ENCODE measurements at regions not wholly inside any gene's neighbourhood (a gene's known extent, or its start where the extent isn't known, plus 50 kb on each side); places are given as distances from the start of the nearest gene placed in this dataset.
"Not testable (repeated sequence)": the region's sequence is repeated elsewhere in the genome, so short reads cannot be mapped to it uniquely, and the experiment has no call there.

DNA sequence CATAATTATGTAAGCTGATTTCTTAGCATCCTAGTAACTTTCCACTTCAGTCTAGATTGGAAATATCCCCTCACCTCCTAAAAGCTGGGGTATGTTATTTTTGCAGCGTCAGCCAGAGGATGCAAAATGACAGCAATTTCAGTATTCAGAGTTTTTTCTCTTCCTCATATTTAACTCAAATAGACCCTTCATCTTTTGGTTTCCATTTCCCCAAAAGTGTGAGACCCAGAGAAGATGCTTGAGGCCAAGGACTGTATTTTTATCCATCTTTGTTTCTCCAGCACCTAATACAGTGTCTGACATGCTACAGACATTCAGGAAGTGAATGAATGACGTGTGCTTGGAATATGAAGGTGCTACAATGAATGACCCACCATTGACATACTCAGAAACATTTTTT is 75.5 kb upstream of the RANBP3L start:
- Mint-ChIP-seq H3K9me3 (peaks cover 0 to 3% (median 1%) of the 10 kb centered on the region in 3 donors), H3K4me1 (no peaks in the 10 kb centered on the region), H3K4me3 (no peak overlapping the region), H3K36me3 (peaks cover 2% of the 10 kb centered on the region), H3K27me3 (no peaks in the 10 kb centered on the region), H3K27ac (no peak overlapping the region)

DNA sequence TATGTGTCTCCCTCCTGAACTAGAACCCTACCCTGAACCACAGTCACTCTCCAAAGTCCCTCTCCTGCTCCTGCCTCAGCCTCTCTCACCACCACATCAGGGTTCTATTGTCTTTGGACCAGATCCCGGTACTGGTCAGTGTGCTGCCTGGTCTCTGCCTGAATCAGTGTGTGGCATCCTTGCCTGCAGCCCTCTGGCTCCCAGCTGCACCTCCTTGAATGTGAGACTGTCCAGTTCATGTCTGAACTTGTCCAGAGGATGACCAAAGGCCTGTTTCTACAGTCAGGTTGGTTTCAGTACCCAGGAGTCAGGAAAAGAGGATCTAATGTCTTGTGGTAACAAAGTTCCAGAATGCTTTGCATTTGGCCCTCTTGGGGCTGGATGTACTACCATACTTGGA is 76.8 kb upstream of the RANBP3L start:
- H3K4me1 Mint-ChIP-seq: no peaks in the 10 kb centered on the region
- peaks cover 0 to 1% (median under 1%) of the 10 kb centered on the region in 3 donors for H3K9me3 Mint-ChIP-seq
- H3K4me3 Mint-ChIP-seq: no peak overlapping the region
- H3K27ac Mint-ChIP-seq: no peak overlapping the region
- H3K36me3 Mint-ChIP-seq: peaks cover 2% of the 10 kb centered on the region
- no peaks in the 10 kb centered on the region for H3K27me3 Mint-ChIP-seq

DNA sequence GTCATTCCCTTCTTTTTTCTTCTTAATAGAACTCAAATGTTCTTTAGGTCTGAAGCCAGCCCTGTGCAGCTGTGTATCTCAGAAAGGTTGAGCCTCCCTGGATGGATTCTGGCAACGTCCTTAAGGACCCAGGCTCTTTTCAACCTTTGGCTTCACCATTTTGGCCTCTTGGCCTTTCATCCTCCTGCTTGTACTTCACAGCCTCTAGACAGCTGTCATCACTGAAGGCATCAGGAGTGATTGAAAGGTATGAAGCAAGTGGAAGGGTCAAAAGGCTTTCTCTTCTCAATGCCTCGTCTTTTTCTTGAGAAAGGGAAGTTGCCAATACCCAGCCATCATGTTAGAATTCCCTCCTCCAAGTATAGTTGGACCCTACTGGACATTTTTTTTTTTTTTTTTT is 81.2 kb upstream of the RANBP3L start:
- Mint-ChIP-seq H3K27ac (no peak overlapping the region), H3K36me3 (peaks cover 4% of the 10 kb centered on the region), H3K27me3 (peaks cover 5% of the 10 kb centered on the region), H3K4me3 (no peak overlapping the region), H3K4me1 (no peaks in the 10 kb centered on the region), H3K9me3 (no peaks in the 10 kb centered on the region)

DNA sequence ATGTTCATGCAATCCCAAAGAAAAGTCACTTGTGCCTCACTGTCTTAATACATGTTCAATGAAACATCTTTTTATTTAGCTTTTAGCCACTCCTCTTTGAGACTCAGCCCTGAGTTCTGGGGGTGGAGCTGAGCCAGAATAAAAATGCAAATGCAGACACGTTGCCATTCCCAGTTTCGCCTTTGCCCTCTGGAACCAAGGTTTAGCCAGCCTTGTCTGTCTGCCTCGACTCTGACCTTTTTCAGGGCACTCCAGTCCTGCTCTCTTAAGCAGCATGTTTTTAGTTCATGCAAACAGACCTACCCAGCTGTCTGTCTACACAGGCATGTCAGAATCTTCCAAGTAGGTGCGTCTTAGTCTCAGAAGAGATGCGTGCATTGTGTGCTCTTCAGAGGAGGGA is 82.2 kb upstream of the RANBP3L start:
- no peak overlapping the region for H3K27ac Mint-ChIP-seq
- no peak overlapping the region for H3K4me3 Mint-ChIP-seq
- H3K36me3 Mint-ChIP-seq: peaks cover 1% of the 10 kb centered on the region
- no peaks in the 10 kb centered on the region for H3K4me1 Mint-ChIP-seq
- H3K9me3 Mint-ChIP-seq: no peaks in the 10 kb centered on the region
- H3K27me3 Mint-ChIP-seq: peaks cover 5% of the 10 kb centered on the region

DNA sequence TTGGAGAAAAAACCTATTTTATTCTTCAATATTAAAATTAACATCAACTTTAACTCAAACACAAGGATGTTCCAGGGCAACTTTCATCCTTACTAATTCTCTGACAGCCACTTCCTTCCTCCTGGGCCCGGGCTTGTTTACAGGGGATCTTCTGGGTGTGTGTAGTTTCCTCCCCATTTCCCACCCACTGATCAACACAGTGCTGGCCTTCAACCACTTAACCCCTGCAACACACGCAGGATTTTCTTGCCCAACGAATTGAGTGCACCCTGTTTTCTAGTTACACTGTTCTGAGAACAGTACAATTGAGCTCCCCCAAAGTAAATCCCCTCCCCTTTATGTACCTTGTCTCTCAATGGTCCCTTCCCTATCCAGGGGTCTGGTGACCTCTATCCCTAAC is 83.1 kb upstream of the RANBP3L start:
- H3K9me3 Mint-ChIP-seq: no peaks in the 10 kb centered on the region
- H3K27ac Mint-ChIP-seq: no peak overlapping the region
- peaks cover 1% of the 10 kb centered on the region for H3K36me3 Mint-ChIP-seq
- peaks cover 5% of the 10 kb centered on the region for H3K27me3 Mint-ChIP-seq
- H3K4me1 Mint-ChIP-seq: no peaks in the 10 kb centered on the region
- H3K4me3 Mint-ChIP-seq: no peak overlapping the region

DNA sequence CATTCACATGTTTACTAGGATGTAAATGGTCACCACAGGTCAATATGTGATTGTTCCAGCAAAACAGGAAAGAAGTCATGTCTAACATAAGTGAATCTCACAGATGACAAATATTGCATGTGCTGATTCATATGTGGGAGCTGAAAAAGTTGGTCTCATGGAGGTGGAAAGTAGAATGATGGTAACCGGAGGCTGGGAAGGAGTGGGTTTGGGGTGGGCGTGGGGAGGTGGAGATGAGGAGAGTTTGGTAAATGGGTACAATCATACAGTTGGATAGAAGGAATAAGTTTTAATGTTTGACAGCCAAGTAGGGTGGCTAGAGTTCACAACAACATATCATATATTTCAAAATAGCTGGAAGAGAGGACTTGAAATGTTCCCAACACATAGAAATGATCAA is 83.8 kb upstream of the RANBP3L start:
- no peaks in the 10 kb centered on the region for H3K4me1 Mint-ChIP-seq
- H3K27ac Mint-ChIP-seq: no peak overlapping the region
- H3K9me3 Mint-ChIP-seq: no peaks in the 10 kb centered on the region
- no peak overlapping the region for H3K4me3 Mint-ChIP-seq
- H3K36me3 Mint-ChIP-seq: peaks cover 1% of the 10 kb centered on the region
- H3K27me3 Mint-ChIP-seq: peaks cover 10% of the 10 kb centered on the region

DNA sequence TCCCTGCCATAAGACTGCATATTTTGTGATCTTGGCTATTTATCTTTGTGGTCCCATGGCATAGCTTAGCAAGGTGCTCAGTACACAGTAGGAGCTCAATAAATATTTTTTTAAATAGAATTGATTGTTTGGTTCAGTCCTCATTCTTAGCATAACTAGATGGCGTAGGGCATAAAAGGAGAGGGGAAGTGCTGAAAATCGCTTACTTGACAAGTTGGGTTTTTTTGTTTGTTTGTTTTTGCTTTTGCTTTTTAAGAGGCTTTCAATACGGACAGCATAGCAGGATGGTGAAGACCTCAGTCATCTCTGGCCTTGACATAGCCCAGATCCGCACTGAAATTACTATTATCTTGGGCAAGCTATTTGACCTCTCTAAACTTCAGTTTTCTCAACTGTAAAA is 86.6 kb upstream of the RANBP3L start:
- peaks cover 15% of the 10 kb centered on the region for H3K27me3 Mint-ChIP-seq
- H3K27ac Mint-ChIP-seq: no peak overlapping the region
- no peaks in the 10 kb centered on the region for H3K9me3 Mint-ChIP-seq
- no peak overlapping the region for H3K4me3 Mint-ChIP-seq
- H3K36me3 Mint-ChIP-seq: peaks cover 1% of the 10 kb centered on the region
- H3K4me1 Mint-ChIP-seq: no peaks in the 10 kb centered on the region

DNA sequence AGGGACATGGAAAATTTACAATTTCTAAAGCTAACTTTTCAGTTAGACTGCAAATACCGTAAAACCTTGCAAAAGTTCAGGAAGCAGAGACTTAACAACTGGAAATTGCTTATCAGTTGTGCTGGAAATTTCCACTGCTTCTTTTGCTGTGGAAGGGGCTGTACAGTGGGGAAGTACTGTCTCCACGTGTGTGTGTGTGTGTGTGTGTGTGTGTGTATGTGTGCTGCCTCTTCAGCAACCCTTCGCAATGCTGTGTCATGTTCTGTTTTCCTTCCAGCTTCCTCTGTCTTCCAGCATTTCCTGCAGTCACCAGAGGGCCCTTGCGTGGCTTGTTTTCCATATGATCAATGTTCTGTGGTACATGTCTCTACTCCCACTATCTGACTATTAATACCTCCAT is 87.5 kb upstream of the RANBP3L start:
- peaks cover 1% of the 10 kb centered on the region for H3K36me3 Mint-ChIP-seq
- peaks cover 13% of the 10 kb centered on the region for H3K27me3 Mint-ChIP-seq
- no peaks in the 10 kb centered on the region for H3K4me1 Mint-ChIP-seq

DNA sequence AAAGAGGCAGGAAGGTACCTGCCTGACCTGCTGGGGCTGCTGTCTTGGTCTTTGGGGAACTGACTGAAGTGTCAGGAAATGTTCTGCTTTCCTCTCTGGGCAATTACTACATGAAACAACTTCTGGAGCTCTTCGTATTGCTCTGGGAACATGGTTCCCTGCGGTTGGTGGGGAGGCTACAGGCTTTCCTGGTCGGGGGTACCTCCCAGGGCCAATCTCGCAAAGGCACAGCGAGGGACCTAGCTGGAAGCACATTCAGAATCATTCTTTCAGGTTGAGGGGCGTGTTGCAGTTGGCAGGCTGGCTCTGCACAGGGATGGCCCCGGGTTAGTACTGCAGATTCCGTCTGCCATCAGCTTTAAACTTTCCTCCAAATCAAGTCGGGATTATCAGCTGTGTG is 88.9 kb upstream of the RANBP3L start:
- no peak overlapping the region for H3K4me3 Mint-ChIP-seq
- H3K4me1 Mint-ChIP-seq: peaks cover 0 to under 1% (median 0%) of the 10 kb centered on the region in 3 donors
- H3K27me3 Mint-ChIP-seq: peaks cover 15% of the 10 kb centered on the region
- H3K27ac Mint-ChIP-seq: no peak overlapping the region
- H3K36me3 Mint-ChIP-seq: no peaks in the 10 kb centered on the region
- no peaks in the 10 kb centered on the region for H3K9me3 Mint-ChIP-seq

More for the DNA sequence above, 87.5 kb upstream of the RANBP3L start:
- Mint-ChIP-seq H3K27ac (no peak overlapping the region), H3K9me3 (no peaks in the 10 kb centered on the region), H3K4me3 (no peak overlapping the region)

DNA sequence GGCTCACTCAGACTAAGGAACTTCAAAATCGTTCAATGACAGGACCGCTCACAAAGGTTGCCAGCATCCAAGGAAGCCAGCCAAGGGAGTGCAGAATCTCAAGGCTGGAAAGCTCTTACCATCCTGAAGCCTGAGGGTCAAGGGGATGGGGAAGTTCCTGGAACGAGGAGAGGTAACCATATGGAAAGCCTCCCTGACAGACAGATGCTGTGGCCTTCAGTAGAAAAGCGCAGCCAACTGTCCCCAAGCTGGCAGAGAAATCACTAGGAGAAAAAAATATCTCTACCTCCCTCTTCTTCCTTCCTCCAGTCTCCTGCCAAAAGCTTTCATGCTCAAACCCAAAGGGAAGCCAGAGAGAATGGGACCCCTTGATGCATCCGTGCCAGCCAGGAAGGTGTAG is 90.5 kb upstream of the RANBP3L start:
- H3K27ac Mint-ChIP-seq: no peak overlapping the region
- no peaks in the 10 kb centered on the region for H3K9me3 Mint-ChIP-seq
- no peaks in the 10 kb centered on the region for H3K36me3 Mint-ChIP-seq
- peaks cover 16% of the 10 kb centered on the region for H3K27me3 Mint-ChIP-seq
- peaks cover 0 to 3% (median 1%) of the 10 kb centered on the region in 3 donors for H3K4me1 Mint-ChIP-seq
- no peak overlapping the region for H3K4me3 Mint-ChIP-seq

DNA sequence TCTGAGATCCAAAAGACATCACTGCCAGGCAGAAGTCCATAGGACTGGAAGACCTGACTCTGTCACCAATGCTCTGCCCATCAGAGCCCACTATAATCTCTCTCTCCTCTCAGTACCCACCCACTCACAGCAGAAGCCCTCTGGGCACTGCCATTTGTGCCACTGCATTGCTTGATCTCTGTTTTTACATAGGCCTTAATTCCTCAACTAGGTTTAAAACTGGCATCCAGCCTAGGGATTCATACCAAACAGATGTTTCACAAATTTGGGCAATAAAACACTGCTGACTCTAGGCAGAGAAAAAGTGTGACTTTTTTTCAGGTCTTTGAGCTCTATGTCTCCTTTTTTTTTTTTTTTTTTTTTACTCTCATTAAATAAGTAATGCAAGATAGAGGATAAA is 91.1 kb upstream of the RANBP3L start:
- Mint-ChIP-seq H3K36me3 (no peaks in the 10 kb centered on the region), H3K27ac (no peak overlapping the region), H3K27me3 (peaks cover 16% of the 10 kb centered on the region), H3K4me1 (peaks cover 0 to 3% (median 1%) of the 10 kb centered on the region in 3 donors), H3K4me3 (no peak overlapping the region), H3K9me3 (no peaks in the 10 kb centered on the region)

DNA sequence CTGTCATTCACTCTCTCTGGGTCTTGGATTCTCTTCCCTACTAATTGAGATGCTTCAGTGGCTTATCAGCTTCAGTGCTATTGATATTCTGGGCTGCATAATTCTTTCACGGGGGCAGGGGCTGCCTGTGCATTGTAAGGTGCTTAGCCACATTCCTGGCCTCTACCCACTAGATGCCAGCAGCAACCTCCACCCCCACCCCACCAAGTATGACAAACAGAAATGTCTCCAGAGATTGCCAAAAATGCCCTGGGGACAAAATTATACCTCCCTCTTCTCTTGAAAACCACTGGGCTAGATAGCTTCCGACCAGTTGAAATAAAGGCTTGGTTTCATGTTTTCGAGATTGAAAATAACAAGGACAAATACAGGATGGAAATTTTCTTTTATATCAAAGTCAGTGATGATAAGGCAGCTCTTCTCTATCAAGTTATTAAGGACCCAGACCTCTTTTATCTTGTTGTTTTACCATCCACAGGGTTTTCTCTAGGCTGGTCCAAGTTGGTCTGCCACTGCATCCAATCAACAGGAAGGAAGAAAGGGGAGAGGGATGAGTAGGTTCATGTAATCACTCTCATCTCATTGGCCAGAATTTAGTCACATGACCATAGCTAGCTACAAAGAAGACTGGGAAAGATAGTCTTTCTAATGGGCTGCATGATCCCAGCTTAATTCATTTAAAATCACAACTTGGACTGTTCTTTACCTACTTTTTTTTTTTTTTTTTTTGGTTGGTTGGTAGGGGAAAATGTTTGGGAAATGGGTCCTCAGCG is 92.1 kb upstream of the RANBP3L start:
- peaks cover 16% of the 10 kb centered on the region for H3K27me3 Mint-ChIP-seq
- H3K27ac Mint-ChIP-seq: no peak overlapping the region
- H3K4me1 Mint-ChIP-seq: peaks cover 0 to 3% (median 1%) of the 10 kb centered on the region in 3 donors
- H3K36me3 Mint-ChIP-seq: no peaks in the 10 kb centered on the region
- H3K4me3 Mint-ChIP-seq: no peak overlapping the region
- no peaks in the 10 kb centered on the region for H3K9me3 Mint-ChIP-seq

DNA sequence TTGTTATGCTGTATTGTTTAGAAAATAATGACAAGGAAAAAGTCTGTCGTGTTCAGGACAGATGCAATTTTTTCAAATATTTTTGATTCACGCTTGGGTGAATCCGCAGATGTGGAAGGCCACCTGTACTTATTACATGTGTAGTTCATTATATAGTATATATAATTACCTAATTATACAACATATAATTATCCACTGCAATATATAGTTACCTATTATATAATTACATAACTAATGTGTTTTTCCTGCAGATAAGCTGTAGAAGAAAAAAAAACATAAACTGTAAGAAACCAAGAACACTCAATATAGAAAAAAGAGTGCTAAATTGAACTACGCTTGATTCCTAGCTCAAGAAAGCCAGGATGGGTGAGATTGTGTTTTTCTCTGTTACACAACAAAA is 93.6 kb upstream of the RANBP3L start:
- H3K4me3 Mint-ChIP-seq: no peak overlapping the region
- peaks cover 16% of the 10 kb centered on the region for H3K27me3 Mint-ChIP-seq
- H3K36me3 Mint-ChIP-seq: no peaks in the 10 kb centered on the region
- H3K9me3 Mint-ChIP-seq: no peaks in the 10 kb centered on the region
- peaks cover 0 to 3% (median 1%) of the 10 kb centered on the region in 3 donors for H3K4me1 Mint-ChIP-seq
- no peak overlapping the region for H3K27ac Mint-ChIP-seq

DNA sequence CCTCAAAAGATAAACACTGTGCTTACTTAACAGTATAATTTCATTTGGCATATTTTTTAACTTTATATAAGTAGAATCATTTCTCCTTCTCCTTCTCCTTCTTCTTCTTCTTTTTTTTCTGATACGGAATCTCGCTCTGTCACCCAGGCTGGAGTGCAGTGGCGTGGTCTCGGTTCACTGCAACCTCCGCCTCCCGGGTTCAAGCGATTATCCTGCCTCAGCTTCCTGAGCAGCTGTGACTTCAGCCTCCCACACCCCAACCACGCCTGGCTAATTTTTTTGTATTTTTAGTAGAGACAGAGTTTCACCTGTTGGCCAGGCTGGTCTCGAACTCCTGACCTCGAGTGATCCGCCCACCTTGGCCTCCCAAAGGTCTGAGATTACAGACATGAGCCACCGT is 94.2 kb upstream of the RANBP3L start:
- peaks cover 11% of the 10 kb centered on the region for H3K27me3 Mint-ChIP-seq
- H3K4me3 Mint-ChIP-seq: peak overlapping the region in 1 of 4 donors; percentile 28
- H3K27ac Mint-ChIP-seq, H3K4me1 Mint-ChIP-seq, H3K9me3 Mint-ChIP-seq, H3K36me3 Mint-ChIP-seq: not testable (repeated sequence)

DNA sequence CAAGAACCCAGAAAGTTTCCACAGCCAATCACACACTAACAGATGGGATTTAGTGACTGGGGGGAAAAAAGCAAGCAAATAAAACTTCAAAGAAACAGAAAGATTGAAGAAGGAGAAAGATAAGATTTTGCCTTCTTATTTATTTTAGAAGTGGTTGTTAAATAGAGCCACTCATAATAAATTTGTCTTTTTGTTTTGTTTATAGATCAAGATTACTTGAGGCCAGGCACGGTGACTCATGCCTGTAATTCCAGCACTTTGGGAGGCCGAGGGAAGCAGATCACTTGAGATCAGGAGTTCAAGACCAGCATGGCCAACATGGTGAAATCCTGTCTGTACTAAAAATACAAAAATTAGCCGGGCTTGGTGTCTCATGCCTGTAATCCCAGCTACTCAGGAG is 94.9 kb upstream of the RANBP3L start:
- H3K4me1 Mint-ChIP-seq: peaks cover 0 to 3% (median 1%) of the 10 kb centered on the region in 3 donors

DNA sequence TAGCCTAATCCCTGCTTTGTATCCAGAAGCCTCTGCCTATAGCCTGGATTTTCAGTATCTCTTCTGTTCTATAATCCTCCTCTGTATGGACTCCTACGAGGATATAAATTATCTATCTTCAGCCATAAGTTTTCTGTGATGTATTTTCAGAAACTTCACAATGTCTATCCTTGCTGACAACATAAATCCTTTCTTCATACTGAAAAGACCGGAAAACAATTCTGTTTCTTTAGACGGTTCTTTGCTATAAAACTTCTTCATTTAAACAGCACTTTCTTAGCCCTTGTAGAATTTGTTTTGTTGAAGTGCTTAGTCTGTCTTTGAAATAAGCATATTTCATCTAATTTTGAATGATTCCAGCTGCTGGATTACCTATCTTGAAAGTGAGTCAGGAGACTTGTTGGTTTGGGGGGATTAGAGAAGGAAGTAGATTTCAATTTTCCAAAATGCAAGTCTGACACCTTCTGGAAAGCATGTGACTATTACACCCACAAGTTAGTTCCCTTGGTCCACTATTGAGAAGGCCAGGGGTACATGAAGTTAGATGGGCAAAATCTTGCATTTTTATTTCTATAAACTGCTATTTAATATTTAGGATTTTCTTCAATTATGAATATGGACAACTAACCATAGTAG is 96.3 kb upstream of the RANBP3L start:
- H3K27ac Mint-ChIP-seq: no peak overlapping the region
- H3K27me3 Mint-ChIP-seq: peaks cover 8% of the 10 kb centered on the region
- H3K36me3 Mint-ChIP-seq: no peaks in the 10 kb centered on the region
- H3K4me3 Mint-ChIP-seq: no peak overlapping the region
- H3K9me3 Mint-ChIP-seq: no peaks in the 10 kb centered on the region
- H3K4me1 Mint-ChIP-seq: peaks cover 0 to 3% (median 1%) of the 10 kb centered on the region in 3 donors

More for the DNA sequence above, 94.9 kb upstream of the RANBP3L start:
- H3K36me3 Mint-ChIP-seq: no peaks in the 10 kb centered on the region
- H3K27ac Mint-ChIP-seq: no peak overlapping the region
- peaks cover 8% of the 10 kb centered on the region for H3K27me3 Mint-ChIP-seq
- H3K4me3 Mint-ChIP-seq: no peak overlapping the region
- H3K9me3 Mint-ChIP-seq: no peaks in the 10 kb centered on the region

Measured in IgD-negative memory B cell (primary cell).